Neural progenitor cell (in vitro differentiated cells): ENCODE measurements at regions not wholly inside any gene's neighbourhood (a gene's known extent, or its start where the extent isn't known, plus 50 kb on each side); places are given as distances from the start of the nearest gene placed in this dataset.

ENCODE experiments used
- DNase-seq: peaks from one replicate; pipeline ENCODE4 v3.0.0-alpha.2; 2016; ENCODE audit warnings: low spot score
- H2AFZ ChIP-seq: fragments of 200-600 bp; sonication (generic); replicated peaks from 2 replicates; pipeline ENCODE4 v1.6.1; 2016; ENCODE audit warnings: antibody characterized with exemption
- H3F3A ChIP-seq: fragments of 200-600 bp; sonication (generic); 2 replicates; pipeline ENCODE4 v1.6.1; 2016; ENCODE audit warnings: antibody characterized with exemption, low read depth
- H3K27ac ChIP-seq: fragments of 200-600 bp; sonication (generic); 2 replicates; pipeline ENCODE4 v1.5.1; 2016; ENCODE audit warnings: mild to moderate bottlenecking
- H3K27me3 ChIP-seq: fragments of 200-600 bp; sonication (generic); 2 replicates; pipeline ENCODE4 v1.6.1; 2016; ENCODE audit warnings: mild to moderate bottlenecking, moderate library complexity
- H3K36me3 ChIP-seq: fragments of 200-600 bp; sonication (generic); 2 replicates; pipeline ENCODE4 v1.5.1; 2016
- H3K4me1 ChIP-seq: fragments of 200-600 bp; sonication (generic); 2 replicates; pipeline ENCODE4 v1.6.1; 2016; ENCODE audit warnings: mixed run types
- H3K4me2 ChIP-seq: fragments of 200-600 bp; sonication (generic); 2 replicates; pipeline ENCODE4 v1.6.1; 2016
- H3K4me3 ChIP-seq: fragments of 200-600 bp; sonication (generic); 2 replicates; pipeline ENCODE4 v1.5.1; 2016
- H3K79me2 ChIP-seq: fragments of 200-600 bp; sonication (generic); 2 replicates; pipeline ENCODE4 v1.6.1; 2016; ENCODE audit warnings: low read depth
- H3K9ac ChIP-seq: fragments of 200-600 bp; sonication (generic); 2 replicates; pipeline ENCODE4 v1.6.1; 2016
- H3K9me3 ChIP-seq: fragments of 200-600 bp; sonication (generic); 2 replicates; pipeline ENCODE4 v1.5.1; 2016; ENCODE audit warnings: low read depth
- H4K20me1 ChIP-seq: fragments of 200-600 bp; sonication (generic); 2 replicates; pipeline ENCODE4 v1.6.1; 2016; ENCODE audit warnings: low read depth
- H3K27ac Mint-ChIP-seq: 3 replicates; pipeline ENCODE4 v1.8.0; 2021; ENCODE audit warnings: mixed read lengths
- H3K27me3 Mint-ChIP-seq: 2 replicates; pipeline ENCODE4 v1.8.0; 2022; ENCODE audit warnings: low read depth, mild to moderate bottlenecking, inconsistent platforms, moderate library complexity, mixed read lengths; ENCODE audit not compliant: insufficient read depth
- H3K36me3 Mint-ChIP-seq: 3 replicates; pipeline ENCODE4 v1.8.0; 2021; ENCODE audit warnings: mixed read lengths
- H3K4me1 Mint-ChIP-seq: 3 replicates; pipeline ENCODE4 v1.8.0; 2021; ENCODE audit warnings: mixed read lengths
- H3K4me3 Mint-ChIP-seq: 3 replicates; pipeline ENCODE4 v1.8.0; 2021; ENCODE audit warnings: mild to moderate bottlenecking, moderate library complexity, mixed read lengths
- H3K9me3 Mint-ChIP-seq: 3 replicates; pipeline ENCODE4 v1.8.0; 2020; ENCODE audit warnings: mixed read lengths
- EZH2 ChIP-seq: fragments of 200-600 bp; sonication (generic); IDR thresholded peaks from 2 replicates; pipeline ENCODE4 v1.6.1; 2017; ENCODE audit warnings: antibody characterized with exemption, mild to moderate bottlenecking, moderate library complexity
- EZH2phosphoT487 ChIP-seq: fragments of 200-600 bp; sonication (generic); IDR thresholded peaks from 2 replicates; pipeline ENCODE4 v1.6.1; 2017; ENCODE audit warnings: antibody characterized with exemption
- TF ChIP-seq, protein P1 (sequence below): fragments of 200-600 bp; sonication (generic); IDR thresholded peaks from 2 replicates; pipeline ENCODE4 v1.5.1; 2017; ENCODE audit warnings: antibody characterized with exemption, mild to moderate bottlenecking

GRCh38 chr4:28792917-28793597 is 1927.1 kb upstream of the PCDH7 start:
- H3K9me3 ChIP-seq: no peaks in the 10 kb centered on the region
- TF ChIP-seq, protein P1, sequence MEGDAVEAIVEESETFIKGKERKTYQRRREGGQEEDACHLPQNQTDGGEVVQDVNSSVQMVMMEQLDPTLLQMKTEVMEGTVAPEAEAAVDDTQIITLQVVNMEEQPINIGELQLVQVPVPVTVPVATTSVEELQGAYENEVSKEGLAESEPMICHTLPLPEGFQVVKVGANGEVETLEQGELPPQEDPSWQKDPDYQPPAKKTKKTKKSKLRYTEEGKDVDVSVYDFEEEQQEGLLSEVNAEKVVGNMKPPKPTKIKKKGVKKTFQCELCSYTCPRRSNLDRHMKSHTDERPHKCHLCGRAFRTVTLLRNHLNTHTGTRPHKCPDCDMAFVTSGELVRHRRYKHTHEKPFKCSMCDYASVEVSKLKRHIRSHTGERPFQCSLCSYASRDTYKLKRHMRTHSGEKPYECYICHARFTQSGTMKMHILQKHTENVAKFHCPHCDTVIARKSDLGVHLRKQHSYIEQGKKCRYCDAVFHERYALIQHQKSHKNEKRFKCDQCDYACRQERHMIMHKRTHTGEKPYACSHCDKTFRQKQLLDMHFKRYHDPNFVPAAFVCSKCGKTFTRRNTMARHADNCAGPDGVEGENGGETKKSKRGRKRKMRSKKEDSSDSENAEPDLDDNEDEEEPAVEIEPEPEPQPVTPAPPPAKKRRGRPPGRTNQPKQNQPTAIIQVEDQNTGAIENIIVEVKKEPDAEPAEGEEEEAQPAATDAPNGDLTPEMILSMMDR: no peak
- TF ChIP-seq EZH2 (no peak), EZH2phosphoT487 (no peak)
- Mint-ChIP-seq H3K4me3 (no peak overlapping the region), H3K27me3 (peaks cover 4% of the 10 kb centered on the region), H3K27ac (no peak overlapping the region), H3K9me3 (no peaks in the 10 kb centered on the region), H3K36me3 (no peaks in the 10 kb centered on the region), H3K4me1 (no peaks in the 10 kb centered on the region)
- no peaks in the 10 kb centered on the region for H3K36me3 ChIP-seq
- H4K20me1 ChIP-seq: no peaks in the 10 kb centered on the region
- no peak for DNase-seq
- H3K9ac ChIP-seq: no peak overlapping the region
- no peaks in the 10 kb centered on the region for H3K4me1 ChIP-seq
- no peaks in the 10 kb centered on the region for H3F3A ChIP-seq
- no peak overlapping the region for H3K4me3 ChIP-seq
- no peak overlapping the region for H3K27ac ChIP-seq
- H3K79me2 ChIP-seq: no peaks in the 10 kb centered on the region
- no peak overlapping the region for H3K4me2 ChIP-seq
- H3K27me3 ChIP-seq: no peaks in the 10 kb centered on the region
- H2AFZ ChIP-seq: no peak overlapping the region

DNA sequence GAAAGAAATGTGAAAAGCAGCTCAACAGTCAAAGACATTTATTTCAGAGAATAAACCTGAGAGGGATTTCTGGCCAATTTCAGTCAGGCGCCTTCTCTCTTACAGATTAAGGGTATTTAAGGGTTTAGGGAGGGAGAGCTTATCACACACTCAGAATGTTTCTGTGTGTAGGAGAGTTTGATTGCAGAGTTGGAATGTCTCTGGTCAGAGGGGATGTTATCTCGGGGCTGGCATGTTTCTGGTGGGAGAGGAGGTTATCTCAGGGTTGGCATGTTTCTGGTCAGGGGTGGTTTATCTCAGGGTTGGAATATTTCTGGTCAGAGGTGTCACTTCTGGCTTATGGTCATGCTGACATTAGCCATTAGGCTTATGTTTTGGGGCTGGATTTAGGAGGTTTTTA is 1920.5 kb upstream of the PCDH7 start:
- Mint-ChIP-seq H3K27me3 (no peaks in the 10 kb centered on the region), H3K9me3 (peaks cover 7% of the 10 kb centered on the region), H3K27ac (no peak overlapping the region), H3K36me3 (no peaks in the 10 kb centered on the region), H3K4me1 (peaks cover 4% of the 10 kb centered on the region), H3K4me3 (no peak overlapping the region)
- H3K27me3 ChIP-seq: no peaks in the 10 kb centered on the region
- no peak for DNase-seq
- no peak overlapping the region for H3K4me2 ChIP-seq
- H3K27ac ChIP-seq: no peak overlapping the region
- H3F3A ChIP-seq: no peaks in the 10 kb centered on the region
- TF ChIP-seq EZH2 (no peak), EZH2phosphoT487 (no peak)
- TF ChIP-seq, protein P1: no peak
- H3K4me3 ChIP-seq: no peak overlapping the region
- H3K36me3 ChIP-seq: no peaks in the 10 kb centered on the region
- no peaks in the 10 kb centered on the region for H4K20me1 ChIP-seq
- H3K4me1 ChIP-seq: no peaks in the 10 kb centered on the region
- H3K9me3 ChIP-seq: no peaks in the 10 kb centered on the region
- H2AFZ ChIP-seq: no peak overlapping the region
- no peaks in the 10 kb centered on the region for H3K79me2 ChIP-seq
- no peak overlapping the region for H3K9ac ChIP-seq

GRCh38 chr4:28811025-28811424 is 1909.1 kb upstream of the PCDH7 start:
- Histone ChIP-seq H3K9ac (no peak overlapping the region), H3K27me3 (no peaks in the 10 kb centered on the region), H3K27ac (no peak overlapping the region), H3F3A (no peaks in the 10 kb centered on the region), H3K79me2 (no peaks in the 10 kb centered on the region), H4K20me1 (no peaks in the 10 kb centered on the region), H3K36me3 (no peaks in the 10 kb centered on the region), H2AFZ (no peak overlapping the region), H3K9me3 (peaks cover 8% of the 10 kb centered on the region), H3K4me1 (peaks cover 14% of the 10 kb centered on the region), H3K4me3 (no peak overlapping the region), H3K4me2 (no peak overlapping the region)
- DNase-seq: no peak
- no peaks in the 10 kb centered on the region for H3K27me3 Mint-ChIP-seq
- TF ChIP-seq, protein P1: no peak
- TF ChIP-seq EZH2: no peak
- no peak for TF ChIP-seq EZH2phosphoT487
- no peak overlapping the region for H3K27ac Mint-ChIP-seq
- H3K9me3 Mint-ChIP-seq: peaks cover 7% of the 10 kb centered on the region
- H3K4me1 Mint-ChIP-seq: no peaks in the 10 kb centered on the region
- H3K36me3 Mint-ChIP-seq: no peaks in the 10 kb centered on the region
- H3K4me3 Mint-ChIP-seq: no peak overlapping the region
